ELF-1 (cell line): ENCODE measurements at regions not wholly inside any gene's neighbourhood (a gene's known extent, or its start where the extent isn't known, plus 50 kb on each side); places are given as distances from the start of the nearest gene placed in this dataset.
"Not testable (repeated sequence)": the region's sequence is repeated elsewhere in the genome, so short reads cannot be mapped to it uniquely, and the experiment has no call there.

ENCODE experiments used
- DNase-seq: peaks from one replicate; pipeline ENCODE4 v3.0.0-alpha.2; 2016; ENCODE audit warnings: low read depth, low spot score

DNA sequence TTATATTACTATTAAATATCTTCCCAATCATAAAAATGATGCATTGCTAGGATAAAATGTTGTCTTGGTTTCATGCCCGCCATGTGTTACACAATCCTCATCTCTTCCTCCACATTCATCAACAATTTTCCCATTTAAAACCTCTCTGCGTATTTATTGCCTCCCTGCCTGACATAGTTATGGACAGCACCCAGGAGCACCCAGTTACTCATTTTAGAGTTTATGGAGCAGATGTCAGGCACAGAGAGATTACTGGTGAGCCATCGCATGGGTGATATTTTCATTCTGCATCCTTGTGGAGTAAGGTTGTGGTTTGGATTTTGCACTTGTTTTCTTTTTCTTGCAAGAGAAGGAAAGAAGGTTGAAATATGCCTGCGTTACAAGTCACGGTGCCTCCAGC, 116.7 kb upstream of the NPAS2 start:
- DNase-seq, result no peak

GRCh38 chr2:100703739-100704138, 116.2 kb upstream of the NPAS2 start:
- no peak for DNase-seq

DNA sequence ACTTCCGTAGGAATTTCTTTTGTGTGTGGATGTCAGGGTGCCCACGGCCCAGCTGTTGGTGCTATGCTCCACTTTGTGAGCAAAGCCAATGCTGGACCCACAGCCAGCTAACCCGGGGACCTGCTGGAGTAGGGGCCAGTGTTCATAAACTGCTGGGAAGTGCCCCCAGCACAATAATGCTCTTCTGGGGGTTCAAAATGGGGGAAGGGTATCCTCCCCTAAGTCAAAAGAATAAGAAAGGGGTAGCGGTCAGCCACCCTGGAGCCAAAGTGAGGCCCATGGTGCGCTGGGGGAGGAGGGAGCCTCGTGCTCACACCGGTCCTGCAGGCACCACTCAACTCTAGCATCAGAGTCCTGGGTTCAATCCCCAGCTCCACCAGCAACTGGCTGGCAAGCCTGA, 115.8 kb upstream of the NPAS2 start:
- no peak for DNase-seq

GRCh38 chr2:100704711-100705110, 115.2 kb upstream of the NPAS2 start:
- no peak for DNase-seq

DNA sequence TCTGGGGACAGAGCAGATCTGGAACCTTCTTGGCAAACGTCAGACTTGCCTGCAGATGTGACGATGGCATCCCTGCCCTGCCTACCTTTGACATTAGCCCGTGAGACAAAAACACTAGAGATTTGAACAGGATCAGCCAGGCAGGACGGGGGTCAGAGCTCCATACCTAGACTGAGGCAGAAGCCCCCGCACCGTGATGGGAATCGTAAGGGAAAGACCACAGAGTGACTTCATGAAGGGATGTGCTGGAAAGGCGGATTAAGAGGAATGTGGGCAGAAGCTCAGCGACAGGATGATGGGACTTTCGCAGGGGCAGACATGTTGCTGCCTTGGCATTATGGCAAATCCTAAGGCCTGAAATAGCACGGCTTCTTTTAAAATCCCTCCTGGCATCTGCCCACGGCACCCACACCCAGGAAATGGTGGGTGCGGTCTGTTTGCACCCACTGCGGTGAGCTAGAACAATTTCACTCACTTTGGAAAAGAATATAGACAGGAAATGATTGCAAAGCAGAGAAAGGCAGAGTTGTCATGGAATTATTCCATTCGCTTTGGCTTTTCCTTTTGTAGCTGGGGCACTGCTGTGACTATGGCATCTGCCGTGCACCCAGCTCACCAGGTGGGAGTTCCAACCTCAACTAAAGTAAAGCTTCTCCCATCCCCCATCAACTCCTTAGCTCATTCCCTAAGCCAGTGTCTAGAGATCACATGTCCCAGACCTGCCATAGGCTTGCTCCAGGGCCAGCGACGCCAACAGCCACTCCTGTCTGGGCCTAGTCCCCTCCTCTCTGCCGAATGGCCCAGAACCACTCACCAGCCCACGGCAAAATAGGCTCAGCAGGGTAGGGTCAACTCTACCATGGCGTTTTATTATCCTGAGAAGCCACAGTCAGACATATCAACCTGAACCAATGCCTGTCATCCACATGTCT, 112.7 kb upstream of the NPAS2 start:
- no peak for DNase-seq

DNA sequence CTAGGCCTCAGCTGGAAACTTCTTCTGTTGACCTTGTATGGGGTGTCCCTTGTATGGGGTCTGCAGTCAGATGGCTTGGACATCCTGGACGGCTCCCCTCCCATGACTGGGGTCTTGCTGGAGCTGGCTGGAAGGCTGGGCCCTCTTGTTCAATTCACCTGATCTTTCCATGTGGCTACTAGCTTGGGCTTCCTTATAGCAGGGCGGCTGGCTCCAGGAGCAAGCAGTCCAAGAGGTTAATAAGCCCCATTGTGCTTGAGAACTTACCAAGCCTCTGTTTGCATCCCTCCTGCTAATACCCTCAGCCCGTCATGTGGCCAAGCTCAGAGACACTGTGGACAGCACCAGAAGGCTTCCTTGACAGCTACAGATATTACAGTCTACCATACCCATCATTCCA, 111.6 kb upstream of the NPAS2 start:
- DNase-seq, result no peak

DNA sequence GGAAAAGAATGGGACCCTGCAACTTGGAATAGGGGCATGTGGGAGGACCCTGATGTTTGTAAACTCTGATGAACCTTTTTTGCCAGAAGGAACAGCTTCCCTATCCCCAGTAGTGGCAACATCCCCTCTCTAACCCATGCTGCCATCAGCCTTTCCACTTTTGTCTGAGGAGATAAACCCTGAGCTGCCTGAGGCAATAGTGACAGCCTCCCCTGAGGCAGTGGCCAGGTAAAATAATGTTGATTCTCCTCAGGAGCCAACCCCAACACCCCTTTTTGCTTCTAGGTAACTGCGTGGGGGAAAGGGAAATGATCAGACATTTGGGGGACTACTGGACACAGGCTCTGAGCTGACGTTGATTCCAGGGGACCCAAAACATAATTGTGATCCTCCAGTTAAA, 106.8 kb upstream of the NPAS2 start:
- no peak for DNase-seq

DNA sequence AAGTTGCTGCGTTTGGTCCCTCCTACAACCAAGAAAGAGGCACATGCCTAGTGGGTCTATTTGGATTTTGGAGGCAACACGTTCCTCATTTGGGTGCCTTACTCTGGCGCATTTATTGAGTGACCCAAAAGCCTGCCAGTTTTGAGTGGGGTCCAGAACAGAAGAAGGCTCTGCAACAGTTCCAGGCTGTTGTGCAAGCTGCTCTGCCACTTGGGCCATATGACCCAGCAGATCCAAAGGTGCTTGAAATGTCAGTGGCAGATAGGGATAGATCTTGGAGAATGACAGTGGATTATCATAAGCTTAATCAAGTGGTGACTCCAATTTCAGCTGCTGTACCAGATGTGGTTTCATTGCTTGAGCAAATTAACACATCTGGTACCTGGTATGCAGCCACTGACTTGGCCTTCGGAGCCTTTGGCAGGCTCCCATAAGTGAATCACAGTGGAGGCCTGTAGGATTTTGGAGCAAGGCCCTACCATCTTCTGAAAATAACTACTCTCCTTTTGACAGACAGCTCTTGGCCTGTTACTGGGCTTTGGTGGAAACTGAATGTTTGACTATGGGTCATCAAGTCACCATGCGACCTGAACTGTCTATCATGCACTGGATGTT, 105.4 kb upstream of the NPAS2 start:
- not testable (repeated sequence) for DNase-seq

- not testable (repeated sequence) for DNase-seq
Observed at GRCh38 chr2:100715861-100716260, 104.1 kb upstream of the NPAS2 start.

DNA sequence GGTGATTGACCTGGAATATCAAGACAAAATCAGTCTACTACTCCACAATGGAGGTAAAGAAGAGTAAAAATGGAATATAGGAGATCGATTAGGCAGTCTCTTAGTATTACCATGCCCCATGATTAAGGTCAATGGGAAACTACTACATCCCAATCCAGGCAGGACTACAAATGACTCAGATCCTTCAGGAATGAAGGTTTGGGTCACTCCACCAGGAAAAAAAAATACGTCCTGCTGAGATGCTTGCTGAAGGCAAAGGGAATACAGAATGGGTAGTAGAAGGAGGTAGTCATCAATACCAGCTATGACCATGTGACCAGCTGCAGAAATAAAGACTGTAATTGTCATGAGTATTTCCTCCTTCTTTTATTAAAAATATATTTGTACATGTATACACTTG, 103.4 kb upstream of the NPAS2 start:
- DNase-seq, result no peak

- DNase-seq, result no peak
Observed at GRCh38 chr2:100718065-100718629, 101.8 kb upstream of the NPAS2 start.

GRCh38 chr2:100720445-100720844, 99.5 kb upstream of the NPAS2 start:
- DNase-seq, result no peak

GRCh38 chr2:100721693-100722092, 98.2 kb upstream of the NPAS2 start:
- no peak for DNase-seq

DNA sequence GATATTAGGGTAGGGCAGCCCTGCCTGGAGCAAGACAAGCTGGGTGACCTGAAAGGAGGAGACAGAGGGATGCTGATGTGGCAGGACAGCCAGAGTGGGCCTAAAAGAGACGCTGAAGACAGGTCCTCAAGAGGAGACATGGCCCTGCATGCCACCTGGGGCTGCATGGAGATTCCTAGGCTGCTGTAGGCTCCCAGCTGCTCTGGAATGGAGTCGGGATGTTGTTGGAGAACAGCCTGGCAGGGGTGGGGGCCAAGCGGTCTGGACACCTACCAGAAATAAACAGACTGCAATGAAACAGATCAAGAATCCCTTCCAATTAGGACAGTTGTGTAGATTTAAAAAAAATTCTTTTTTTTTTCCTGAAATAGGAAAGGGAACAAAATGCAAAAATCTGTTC, 97.8 kb upstream of the NPAS2 start:
- no peak for DNase-seq

DNA sequence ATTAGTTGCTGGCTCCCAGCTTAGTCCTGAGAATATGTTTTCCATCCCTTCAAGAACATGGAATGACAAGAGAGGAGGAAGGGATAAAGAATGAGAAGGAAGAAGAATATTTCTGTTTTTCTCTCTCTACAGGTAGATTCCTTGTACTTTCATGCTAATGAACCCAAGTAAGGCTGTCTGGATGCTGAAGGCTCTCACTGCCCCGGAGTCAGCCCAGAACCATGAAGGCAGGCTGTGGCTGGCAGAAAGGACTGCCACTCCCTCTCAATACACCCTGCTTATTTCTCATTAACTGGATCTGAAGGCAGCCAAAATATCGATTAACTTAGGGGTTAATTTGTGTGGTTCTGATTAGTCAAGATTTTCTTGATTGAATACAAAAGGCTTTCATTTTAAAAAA, 93.1 kb upstream of the NPAS2 start:
- no peak for DNase-seq

DNA sequence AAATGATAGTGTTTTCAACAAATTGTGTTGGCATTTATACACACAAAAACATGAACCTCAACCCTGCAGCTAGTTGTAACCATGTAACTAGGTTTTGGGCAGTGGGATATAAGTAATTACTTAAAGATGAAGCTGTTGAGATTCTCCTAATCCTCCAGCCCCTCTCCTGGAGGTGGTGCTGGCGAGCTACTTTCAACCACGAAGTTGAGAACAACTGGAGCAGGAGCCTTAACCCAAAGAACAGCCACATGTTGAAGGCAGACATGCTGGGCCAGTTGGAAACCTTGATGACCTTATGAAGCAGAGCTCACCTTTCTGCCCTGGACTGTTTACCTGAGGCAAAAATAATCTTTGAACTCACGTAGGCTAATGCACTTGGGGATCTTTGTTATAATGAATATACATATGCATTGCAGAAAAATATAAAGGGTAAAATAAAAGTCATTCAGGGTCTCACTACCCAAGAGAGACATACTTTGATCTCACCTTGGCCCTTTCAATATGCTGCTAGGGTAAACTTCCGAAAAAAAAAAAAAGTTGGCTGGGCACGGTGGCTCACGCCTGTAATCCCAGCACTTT, 89.6 kb upstream of the NPAS2 start:
- peak; percentile 76 for DNase-seq

GRCh38 chr2:100731535-100731981, 88.4 kb upstream of the NPAS2 start:
- no peak for DNase-seq

GRCh38 chr2:100733391-100734187, 86.3 kb upstream of the NPAS2 start:
- peak; percentile 24 for DNase-seq

DNA sequence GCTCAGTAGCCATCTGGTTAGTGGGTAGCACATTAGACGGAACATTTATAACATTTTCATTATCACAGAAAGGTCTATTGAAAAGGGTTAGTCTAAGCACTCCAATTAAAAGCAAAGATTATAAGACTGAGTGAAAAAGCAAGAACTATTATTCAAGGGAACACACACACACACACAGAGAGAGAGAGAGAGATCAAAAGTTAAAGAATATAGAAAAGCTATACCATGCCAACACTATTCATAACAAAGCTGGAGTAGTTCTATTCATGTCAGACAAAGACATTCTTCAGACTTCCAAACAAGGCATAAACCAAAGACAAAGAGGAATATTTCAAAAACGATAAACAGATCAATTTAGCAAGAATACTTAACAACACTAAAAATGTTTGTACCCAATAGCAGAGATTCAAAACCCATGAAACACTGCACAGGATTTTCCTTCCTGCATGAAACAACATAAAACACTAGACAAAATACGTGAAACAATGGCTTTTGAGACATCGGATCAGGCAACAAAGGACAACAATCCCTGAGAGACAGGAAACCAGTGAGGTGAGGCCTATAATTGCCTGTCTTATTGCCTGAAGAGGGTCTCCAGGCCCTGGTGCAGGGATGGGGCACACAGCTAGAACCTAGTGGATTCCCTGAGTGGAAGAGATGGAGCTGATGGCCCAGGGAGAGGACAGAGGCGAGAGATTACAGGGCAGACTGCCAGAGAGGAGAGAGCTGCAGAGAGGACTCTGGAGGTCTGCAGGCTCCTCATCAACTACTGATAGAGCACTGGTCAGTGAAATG, 83.6 kb upstream of the NPAS2 start:
- DNase-seq, result no peak

DNA sequence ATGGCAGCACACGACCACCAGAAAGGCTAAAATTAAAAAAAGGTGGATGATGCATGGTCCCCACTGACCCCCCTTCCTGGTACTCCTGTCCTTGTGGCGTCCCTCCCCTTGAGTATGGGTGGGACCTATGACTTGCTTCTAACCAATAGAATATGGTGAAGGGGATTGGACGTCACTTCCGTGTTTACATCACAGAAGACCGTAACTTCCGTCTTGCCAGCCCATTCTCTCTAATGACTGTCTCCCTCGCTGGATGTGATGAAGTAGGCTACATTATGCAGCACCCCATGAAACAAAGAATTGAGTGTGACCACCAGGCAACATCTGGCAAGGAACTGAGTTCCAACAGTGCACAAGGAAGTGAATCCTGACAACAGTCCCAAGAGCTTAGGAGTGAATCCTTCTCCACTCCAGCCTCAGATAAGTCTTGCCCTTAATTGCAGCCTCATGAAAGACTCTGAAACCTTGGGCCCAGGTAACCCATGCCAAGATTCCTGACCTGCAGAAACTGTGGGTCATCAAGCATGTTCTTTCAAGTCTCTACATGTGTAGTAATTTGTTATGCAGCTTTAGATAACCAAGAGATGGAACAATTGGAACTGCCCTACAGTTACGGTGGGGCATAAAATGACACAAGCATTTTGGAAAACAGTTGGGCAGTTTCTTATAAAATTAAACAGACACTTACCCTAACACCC, 80.1 kb upstream of the NPAS2 start:
- DNase-seq, result no peak
